Mucosa of descending colon (tissue), 3 donors: ENCODE measurements at regions not wholly inside any gene's neighbourhood (a gene's known extent, or its start where the extent isn't known, plus 50 kb on each side); places are given as distances from the start of the nearest gene placed in this dataset.

Experiments
- ATAC-seq: fragments of 200-7000 bp; cut with Tn5 transposase; one replicate; pipeline ENCODE4 v1.9.1; 2020; ENCODE audit warnings: mild to moderate bottlenecking, moderate library complexity
- DNase-seq, 3 donors: peaks; one replicate each; pipeline ENCODE4 v3.0.0-alpha.2; 2020
- H3K36me3 ChIP-seq: fragments of 200-600 bp; one replicate; pipeline ENCODE4 v1.8.0; 2021; ENCODE audit warnings: low read depth, mild to moderate bottlenecking
- H3K4me1 ChIP-seq: fragments of 200-600 bp; one replicate; pipeline ENCODE4 v1.8.0; 2021; ENCODE audit warnings: low read depth, mild to moderate bottlenecking
- H3K4me3 ChIP-seq: fragments of 200-600 bp; one replicate; pipeline ENCODE4 v1.8.0; 2021; ENCODE audit warnings: mild to moderate bottlenecking
- H3K9me3 ChIP-seq: fragments of 200-600 bp; one replicate; pipeline ENCODE4 v1.8.0; 2021; ENCODE audit warnings: mild to moderate bottlenecking
- CTCF ChIP-seq: fragments of 200-600 bp; IDR thresholded peaks from one replicate; pipeline ENCODE4 v1.8.0; 2022; ENCODE audit warnings: antibody characterized with exemption, mild to moderate bottlenecking
- intact Hi-C, 2 donors: fragments of 100-400 bp; cut with DNase I in 1 of 2; cut with micrococcal nuclease in 1 of 2; formaldehyde crosslinking; loops; one replicate each; pipeline versions ENCODE4 v1.11.0 to v1.11.1; 2022; cut with DNase I, micrococcal nuclease
- donor health status: DM: no; HTN: no; CAD: no; lungs with moderate emphysema.
- donor health status: DM: no; HTN: no; CAD: no.
- donor health status: DM: no; HTN: yes; CAD: no.

DNA sequence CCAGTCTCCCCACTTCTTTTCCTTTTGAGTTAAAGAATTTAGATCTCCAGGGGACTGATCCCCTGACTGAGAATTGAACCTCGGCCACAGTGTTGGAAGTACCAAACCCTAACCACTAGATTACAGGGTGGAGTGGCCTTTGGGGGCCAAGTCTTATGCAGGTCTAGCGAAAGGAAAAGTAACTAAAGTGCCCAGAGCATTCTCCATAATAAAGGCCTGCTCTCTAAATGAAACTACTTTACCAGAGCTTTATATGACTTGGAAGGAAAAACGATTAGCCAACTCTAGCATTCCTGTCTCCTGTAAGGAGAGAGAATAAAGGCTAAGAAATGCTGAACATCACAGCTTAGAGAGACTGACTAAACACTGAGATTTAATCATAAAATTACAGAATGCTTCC is 788.0 kb downstream of the C4orf33 start:
- DNase-seq (no peak), ATAC-seq (no peak)
- Histone ChIP-seq H3K9me3 (no peaks in the 10 kb centered on the region), H3K4me1 (no peaks in the 10 kb centered on the region), H3K4me3 (no peak overlapping the region), H3K36me3 (no peaks in the 10 kb centered on the region)
- TF ChIP-seq CTCF, result no peak
- intact Hi-C loops, result no loop called here

- DNase-seq (no peak), ATAC-seq (no peak)
- intact Hi-C loops, result no loop called here
- Histone ChIP-seq H3K9me3 (no peaks in the 10 kb centered on the region), H3K36me3 (no peaks in the 10 kb centered on the region), H3K4me3 (no peak overlapping the region), H3K4me1 (no peaks in the 10 kb centered on the region)
- TF ChIP-seq CTCF, result no peak
Measured at GRCh38 chr4:129897111-129897510, 801.2 kb downstream of the C4orf33 start.

GRCh38 chr4:129899849-129900248 is 803.9 kb downstream of the C4orf33 start:
- H3K9me3 ChIP-seq, result no peaks in the 10 kb centered on the region
- DNase-seq (no peak), ATAC-seq (no peak)
- no peak for TF ChIP-seq CTCF
- H3K4me1 ChIP-seq, result no peaks in the 10 kb centered on the region
- H3K4me3 ChIP-seq, result no peak overlapping the region
- intact Hi-C loops, result no loop called here
- no peaks in the 10 kb centered on the region for H3K36me3 ChIP-seq

GRCh38 chr4:129900430-129900953 is 804.5 kb downstream of the C4orf33 start:
- DNase-seq (no peak), ATAC-seq (no peak)
- Histone ChIP-seq H3K36me3 (no peaks in the 10 kb centered on the region), H3K9me3 (no peaks in the 10 kb centered on the region), H3K4me1 (no peaks in the 10 kb centered on the region), H3K4me3 (no peak overlapping the region)
- intact Hi-C loops, result no loop called here
- no peak for TF ChIP-seq CTCF

DNA sequence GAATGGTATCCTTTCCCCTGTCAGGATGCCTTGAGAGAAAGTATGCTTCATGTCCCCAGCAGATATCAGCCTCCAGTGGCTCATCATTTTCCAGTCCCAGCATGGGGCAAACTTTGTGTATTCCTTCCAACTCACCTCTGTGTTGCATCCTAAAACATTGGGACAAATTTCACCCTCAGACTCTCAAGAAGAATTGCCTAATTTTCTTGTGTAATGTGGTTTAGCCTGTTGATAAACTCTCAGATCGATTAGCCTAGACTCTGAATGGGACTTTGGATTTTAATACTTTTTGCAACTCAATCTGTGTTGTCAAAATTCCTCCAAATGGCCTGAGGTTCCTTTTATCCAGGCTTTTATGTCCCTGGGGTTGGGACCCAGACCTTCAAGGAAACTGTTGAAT is 805.3 kb downstream of the C4orf33 start:
- no peak for DNase-seq
- intact Hi-C loops, result no loop called here
- Histone ChIP-seq H3K9me3 (no peaks in the 10 kb centered on the region), H3K4me3 (no peak overlapping the region), H3K36me3 (no peaks in the 10 kb centered on the region), H3K4me1 (no peaks in the 10 kb centered on the region)
- TF ChIP-seq CTCF, result no peak
- no peak for ATAC-seq

DNA sequence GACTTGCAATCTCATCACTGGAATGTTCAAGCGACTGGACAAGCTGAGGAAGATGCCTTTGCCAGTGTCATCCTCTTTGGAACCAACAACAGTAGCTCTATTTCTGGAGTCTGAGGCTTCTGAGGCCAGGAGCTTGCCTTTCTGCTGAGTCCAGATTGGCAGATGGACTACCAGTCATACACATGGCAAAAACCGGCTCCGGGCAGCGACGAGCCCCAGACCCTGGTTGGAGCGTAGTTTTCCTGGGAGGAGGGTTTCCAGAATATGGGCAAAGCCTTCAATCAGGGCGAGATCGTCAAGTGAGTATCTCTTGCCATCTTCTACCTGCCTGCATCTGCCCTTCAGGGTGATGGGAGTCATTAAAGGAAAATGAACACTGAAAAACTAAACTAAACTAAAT is 807.9 kb downstream of the C4orf33 start:
- H3K36me3 ChIP-seq, result no peaks in the 10 kb centered on the region
- TF ChIP-seq CTCF, result no peak
- no peaks in the 10 kb centered on the region for H3K4me1 ChIP-seq
- intact Hi-C loops, result no loop called here
- no peak overlapping the region for H3K4me3 ChIP-seq
- DNase-seq (no peak), ATAC-seq (no peak)
- no peaks in the 10 kb centered on the region for H3K9me3 ChIP-seq
